Keratinocyte (primary cell): ENCODE measurements at regions not wholly inside any gene's neighbourhood (a gene's known extent, or its start where the extent isn't known, plus 50 kb on each side); places are given as distances from the start of the nearest gene placed in this dataset.
A peak's percentile ranks its signal among the peaks of the same experiment; 100 is the strongest.

Source experiments
- DNase-seq: peaks from one replicate; pipeline ENCODE4 v3.0.0-alpha.2; 2011; ENCODE audit warnings: low read depth, missing footprints, low spot score
- FAIRE-seq: peaks from 2 replicates; lab custom pipeline; 2011; peaks lifted over from hg19 to GRCh38; lab: Jason Lieb, UNC
- H2AFZ ChIP-seq: 2 replicates; pipeline ENCODE4 v1.6.0; 2012; ENCODE audit warnings: low read length, control low read depth, inconsistent platforms; ENCODE audit not compliant: control insufficient read depth
- H3K27ac ChIP-seq: 2 replicates; pipeline ENCODE4 v1.5.1; 2011; ENCODE audit warnings: low read length; ENCODE audit not compliant: control insufficient read depth, insufficient read depth
- H3K27me3 ChIP-seq: 3 replicates; pipeline ENCODE4 v1.6.0; 2011; ENCODE audit warnings: low read length; ENCODE audit not compliant: control insufficient read depth, insufficient read depth; ENCODE audit errors: extremely low read depth
- H3K36me3 ChIP-seq, 2 experiments: 2 replicates in 1 of 2; 3 replicates in 1 of 2; pipeline ENCODE4 v1.5.1; 2011; ENCODE audit warnings: low read length in 2 of 2, mild to moderate bottlenecking in 1 of 2; ENCODE audit not compliant: control insufficient read depth in 2 of 2, insufficient read depth in 2 of 2; ENCODE audit errors: extremely low read depth in 1 of 2
- H3K4me1 ChIP-seq: 3 replicates; pipeline ENCODE4 v1.5.1; 2011; ENCODE audit warnings: low read length; ENCODE audit not compliant: control insufficient read depth, insufficient read depth; ENCODE audit errors: extremely low read depth
- H3K4me2 ChIP-seq: 3 replicates; pipeline ENCODE4 v1.6.0; 2011; ENCODE audit warnings: low read depth, low read length; ENCODE audit not compliant: control insufficient read depth, insufficient read depth; ENCODE audit errors: extremely low read depth
- H3K4me3 ChIP-seq, 3 experiments: fragments of 200-600 bp in 1 of 3; sonication (generic) in 1 of 3; 2 replicates in 2 of 3; 3 replicates in 1 of 3; pipeline ENCODE4 v1.5.1; 2011 to 2016; ENCODE audit warnings: low read length in 3 of 3, mild to moderate bottlenecking in 3 of 3, control low read depth in 2 of 3, inconsistent platforms in 1 of 3, low read depth in 1 of 3, mixed read lengths in 1 of 3, mixed run types in 1 of 3, moderate library complexity in 1 of 3; ENCODE audit not compliant: control insufficient read depth in 2 of 3, insufficient read depth in 2 of 3; ENCODE audit errors: extremely low read depth in 1 of 3
- H3K79me2 ChIP-seq: 2 replicates; pipeline ENCODE4 v1.6.0; 2012; ENCODE audit warnings: low read length; ENCODE audit not compliant: control insufficient read depth, insufficient read depth
- H3K9ac ChIP-seq: 3 replicates; pipeline ENCODE4 v1.6.0; 2011; ENCODE audit warnings: low read length; ENCODE audit not compliant: control insufficient read depth, insufficient read depth; ENCODE audit errors: extremely low read depth
- H3K9me1 ChIP-seq: 3 replicates; pipeline ENCODE4 v1.6.0; 2011; ENCODE audit warnings: low read length; ENCODE audit not compliant: control insufficient read depth, insufficient read depth; ENCODE audit errors: extremely low read depth
- H3K9me3 ChIP-seq: 2 replicates; pipeline ENCODE4 v1.5.1; 2012; ENCODE audit warnings: low read depth, low read length; ENCODE audit not compliant: control insufficient read depth
- H4K20me1 ChIP-seq: 3 replicates; pipeline ENCODE4 v1.6.0; 2011; ENCODE audit warnings: low read length; ENCODE audit not compliant: control insufficient read depth, insufficient read depth; ENCODE audit errors: extremely low read depth
- EZH2 ChIP-seq: IDR thresholded peaks from one replicate; pipeline ENCODE4 v1.6.1; 2012; ENCODE audit warnings: inconsistent platforms, mild to moderate bottlenecking, low read length, moderate library complexity
- dilution Hi-C: fragments of 300-500 bp; cut with MboI; formaldehyde crosslinking; loops from one replicate; pipeline ENCODE4 v1.7.0; 2020; ENCODE audit warnings: low sequenced_read_pairs; ENCODE audit not compliant: extremely low pct_ligation_motif_present
- TF ChIP-seq, protein P1 (sequence below), 3 experiments: IDR thresholded peaks in 1 of 3; conservative IDR thresholded peaks in 1 of 3; optimal IDR thresholded peaks in 1 of 3; 2 replicates in 2 of 3; 3 replicates in 1 of 3; pipeline versions ENCODE3 to v1.5.1; 2011; ENCODE audit warnings: low read length in 3 of 3, mild to moderate bottlenecking in 3 of 3, moderate library complexity in 2 of 3, control low read depth in 1 of 3, inconsistent platforms in 1 of 3; ENCODE audit not compliant: insufficient read depth in 2 of 3; ENCODE audit errors: extremely low read depth in 1 of 3

DNA sequence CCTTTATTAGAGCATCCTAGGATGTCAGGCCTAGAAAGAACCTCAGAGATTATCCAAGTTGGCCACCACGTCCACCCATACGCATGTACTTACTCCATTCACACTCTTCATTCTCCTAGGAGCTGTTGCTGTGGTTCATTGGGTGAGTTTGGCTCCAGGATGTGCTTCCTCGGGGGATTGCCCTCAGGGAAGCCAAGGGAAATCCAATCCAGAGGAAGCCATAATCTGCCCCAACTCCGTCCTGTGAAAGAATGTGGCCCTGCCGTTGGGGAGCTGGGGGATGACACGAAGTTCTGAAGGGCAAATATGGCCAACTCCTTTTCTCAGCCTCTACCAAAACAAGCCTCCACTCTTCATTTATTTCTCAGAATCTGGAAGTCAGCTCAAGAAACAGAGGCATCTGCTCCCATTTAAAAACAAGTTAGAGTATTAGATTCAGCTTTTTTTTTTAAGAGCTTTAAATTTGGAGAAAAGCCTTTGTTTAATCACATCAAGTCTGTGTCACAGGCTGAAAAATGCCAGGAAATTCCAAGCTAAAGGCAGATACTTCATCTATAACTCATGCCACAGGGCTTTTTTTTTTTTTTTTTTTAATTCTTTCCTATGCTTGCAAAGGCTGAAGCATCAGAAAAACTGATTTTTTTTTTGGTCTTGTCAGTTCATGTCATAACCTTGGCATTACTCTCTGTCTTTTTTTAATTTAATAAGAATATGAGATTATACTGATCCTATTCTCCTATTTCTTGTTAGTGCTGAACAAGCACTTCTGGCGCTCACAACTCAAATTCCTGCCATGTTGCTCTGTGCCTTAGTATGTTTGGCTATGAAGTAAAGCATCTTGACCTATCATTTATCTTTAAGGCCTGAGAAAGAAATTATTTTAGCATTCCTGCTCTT, 480.9 kb upstream of the MARCKS start:
- TF ChIP-seq, protein P1, sequence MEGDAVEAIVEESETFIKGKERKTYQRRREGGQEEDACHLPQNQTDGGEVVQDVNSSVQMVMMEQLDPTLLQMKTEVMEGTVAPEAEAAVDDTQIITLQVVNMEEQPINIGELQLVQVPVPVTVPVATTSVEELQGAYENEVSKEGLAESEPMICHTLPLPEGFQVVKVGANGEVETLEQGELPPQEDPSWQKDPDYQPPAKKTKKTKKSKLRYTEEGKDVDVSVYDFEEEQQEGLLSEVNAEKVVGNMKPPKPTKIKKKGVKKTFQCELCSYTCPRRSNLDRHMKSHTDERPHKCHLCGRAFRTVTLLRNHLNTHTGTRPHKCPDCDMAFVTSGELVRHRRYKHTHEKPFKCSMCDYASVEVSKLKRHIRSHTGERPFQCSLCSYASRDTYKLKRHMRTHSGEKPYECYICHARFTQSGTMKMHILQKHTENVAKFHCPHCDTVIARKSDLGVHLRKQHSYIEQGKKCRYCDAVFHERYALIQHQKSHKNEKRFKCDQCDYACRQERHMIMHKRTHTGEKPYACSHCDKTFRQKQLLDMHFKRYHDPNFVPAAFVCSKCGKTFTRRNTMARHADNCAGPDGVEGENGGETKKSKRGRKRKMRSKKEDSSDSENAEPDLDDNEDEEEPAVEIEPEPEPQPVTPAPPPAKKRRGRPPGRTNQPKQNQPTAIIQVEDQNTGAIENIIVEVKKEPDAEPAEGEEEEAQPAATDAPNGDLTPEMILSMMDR (optimal IDR thresholded peaks at IDR 0.05 in 1 of 3, IDR thresholded peaks at IDR 0.05 in 1 of 3, conservative IDR thresholded peaks at IDR 0.05 in 1 of 3; ENCODE audit: extremely low read depth in 1 of 3, insufficient read depth in 2 of 3, low read length in 3 of 3) = no peak
- no peak for TF ChIP-seq EZH2
- Histone ChIP-seq H3K36me3 (no peaks in the 10 kb centered on the region), H3K9me3 (no peaks in the 10 kb centered on the region), H3K27ac (peak overlapping the region; percentile 47), H3K9ac (no peak overlapping the region), H3K4me2 (peak overlapping the region; percentile 54), H4K20me1 (no peaks in the 10 kb centered on the region), H3K4me3 (no peak overlapping the region), H3K79me2 (no peaks in the 10 kb centered on the region), H3K9me1 (no peaks in the 10 kb centered on the region), H3K27me3 (no peaks in the 10 kb centered on the region), H3K4me1 (peaks cover 12% of the 10 kb centered on the region), H2AFZ (peak overlapping the region; percentile 93)
- dilution Hi-C loops = no loop called here
- FAIRE-seq = no peak
- DNase-seq = no peak

- no peak for TF ChIP-seq EZH2
- TF ChIP-seq, protein P1 (optimal IDR thresholded peaks at IDR 0.05 in 1 of 3, IDR thresholded peaks at IDR 0.05 in 1 of 3, conservative IDR thresholded peaks at IDR 0.05 in 1 of 3; ENCODE audit: extremely low read depth in 1 of 3, insufficient read depth in 2 of 3, low read length in 3 of 3) = no peak
- no peak for DNase-seq
- Histone ChIP-seq H3K36me3 (no peaks in the 10 kb centered on the region), H2AFZ (peak overlapping the region; percentile 93), H3K27ac (no peak overlapping the region), H3K9me3 (no peaks in the 10 kb centered on the region), H3K79me2 (no peaks in the 10 kb centered on the region), H4K20me1 (no peaks in the 10 kb centered on the region), H3K27me3 (no peaks in the 10 kb centered on the region), H3K9ac (no peak overlapping the region), H3K4me3 (no peak overlapping the region), H3K9me1 (no peaks in the 10 kb centered on the region), H3K4me1 (peaks cover 12% of the 10 kb centered on the region), H3K4me2 (no peak overlapping the region)
- dilution Hi-C loops = no loop called here
- FAIRE-seq = no peak
Observed at GRCh38 chr6:113376847-113377165, 480.3 kb upstream of the MARCKS start.
